ENCODE measurements at regions not wholly inside any gene's neighbourhood (a gene's known extent, or its start where the extent isn't known, plus 50 kb on each side); places are given as distances from the start of the nearest gene placed in this dataset.

- TF ChIP-seq REST (IDR thresholded peaks at IDR 0.05; ENCODE audit: insufficient replicate concordance, low read depth): no peak
- TF ChIP-seq POLR2AphosphoS5 (IDR thresholded peaks at IDR 0.05; ENCODE audit: low read depth): no peak
- TF ChIP-seq CTCF (IDR thresholded peaks at IDR 0.05; ENCODE audit: insufficient read depth, low read length): no peak
- Histone ChIP-seq H3K4me3 (replicated peaks; ENCODE audit: insufficient read depth, low read length) (no peak overlapping the region), H3K27me3 (ENCODE audit: insufficient read depth, poor library complexity, severe bottlenecking) (no peaks in the 10 kb centered on the region), H3K27ac (replicated peaks) (no peak overlapping the region)
- DNase-seq (ENCODE audit: low read depth in 1 of 2, low spot score in 1 of 2): no peak
Measured at GRCh38 chrX:45860450-45860849, 659.8 kb upstream of the DIPK2B start.

- DNase-seq (ENCODE audit: low read depth in 1 of 2, low spot score in 1 of 2): no peak
- H3K4me3 ChIP-seq (replicated peaks; ENCODE audit: insufficient read depth, low read length): no peak overlapping the region
- no peaks in the 10 kb centered on the region for H3K27me3 ChIP-seq (ENCODE audit: insufficient read depth, poor library complexity, severe bottlenecking)
- TF ChIP-seq REST (IDR thresholded peaks at IDR 0.05; ENCODE audit: insufficient replicate concordance, low read depth) (peak; percentile 58), CTCF (IDR thresholded peaks at IDR 0.05; ENCODE audit: insufficient read depth, low read length) (no peak), POLR2AphosphoS5 (IDR thresholded peaks at IDR 0.05; ENCODE audit: low read depth) (no peak)
- no peak overlapping the region for H3K27ac ChIP-seq (replicated peaks)
Measured at GRCh38 chrX:45859407-45859806, 658.7 kb upstream of the DIPK2B start.

GRCh38 chrX:45852884-45853283, 652.2 kb upstream of the DIPK2B start:
- Histone ChIP-seq H3K27ac (replicated peaks) (no peak overlapping the region), H3K4me3 (replicated peaks; ENCODE audit: insufficient read depth, low read length) (no peak overlapping the region), H3K27me3 (ENCODE audit: insufficient read depth, poor library complexity, severe bottlenecking) (peaks cover 2% of the 10 kb centered on the region)
- no peak for DNase-seq (ENCODE audit: low read depth in 1 of 2, low spot score in 1 of 2)
- no peak for TF ChIP-seq POLR2AphosphoS5 (IDR thresholded peaks at IDR 0.05; ENCODE audit: low read depth)
- no peak for TF ChIP-seq SPI1 (IDR thresholded peaks at IDR 0.05; ENCODE audit: borderline replicate concordance, low read depth)
- TF ChIP-seq CTCF (IDR thresholded peaks at IDR 0.05; ENCODE audit: insufficient read depth, low read length): no peak
- no peak for TF ChIP-seq REST (IDR thresholded peaks at IDR 0.05; ENCODE audit: insufficient replicate concordance, low read depth)
- no peak for TF ChIP-seq GABPA (IDR thresholded peaks at IDR 0.05; ENCODE audit: low read depth)
